Inflammatory macrophage treated with lipopolysaccharide for 1 hour (primary cell): ENCODE measurements at regions not wholly inside any gene's neighbourhood (a gene's known extent, or its start where the extent isn't known, plus 50 kb on each side); places are given as distances from the start of the nearest gene placed in this dataset.

Experiments used
- DNase-seq, 2 donors: peaks; one replicate each; pipeline ENCODE4 v3.0.0-alpha.2; 2020 to 2022

DNA sequence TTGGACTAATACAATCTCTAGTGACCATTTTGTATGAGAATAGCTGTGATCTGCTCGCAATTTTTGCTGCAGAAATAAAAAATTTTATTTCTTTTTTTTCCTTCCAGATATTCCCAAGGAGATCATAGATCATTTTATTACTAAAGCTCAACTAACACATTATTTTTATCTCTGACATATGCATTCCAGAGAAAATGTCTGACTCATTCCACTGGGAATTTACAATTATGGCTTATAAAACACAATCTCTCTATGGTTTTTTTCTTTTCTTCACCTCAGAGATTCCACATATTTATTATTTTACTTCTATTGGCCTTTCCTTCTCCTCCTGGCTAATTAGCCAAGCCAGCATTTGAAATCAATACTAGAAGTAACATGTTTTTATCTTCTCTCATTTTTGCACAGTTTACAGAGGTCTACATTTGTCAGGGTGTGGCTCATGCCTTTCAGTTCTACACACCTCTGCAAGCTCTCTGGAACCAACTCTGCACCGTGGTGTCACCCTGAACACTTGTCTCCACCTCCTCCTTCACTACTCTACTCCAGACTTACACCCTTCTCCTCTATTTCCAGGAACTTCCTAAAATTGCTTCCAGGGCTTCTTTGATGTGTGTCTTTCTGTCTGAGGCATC lies 59.8 kb upstream of the GPM6A start:
- no peak for DNase-seq

DNA sequence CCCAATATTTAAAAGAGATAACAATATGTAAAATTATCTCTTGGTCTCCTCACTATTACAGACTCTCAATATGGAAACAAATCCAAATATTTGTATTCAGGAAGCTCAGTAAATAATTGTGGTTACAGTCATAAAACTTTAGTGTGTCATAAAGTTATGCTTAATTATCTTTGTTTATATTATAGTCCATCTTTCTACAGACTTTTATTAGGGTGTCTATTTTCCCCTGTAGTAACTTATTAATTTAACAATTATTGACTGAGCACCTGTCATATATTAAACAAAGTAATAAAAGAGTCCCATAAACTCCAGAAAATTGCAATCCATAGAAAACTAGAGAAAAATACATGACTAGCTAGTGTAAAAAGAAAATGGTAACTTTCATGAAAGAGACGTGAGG lies 61.6 kb upstream of the GPM6A start:
- DNase-seq = no peak

DNA sequence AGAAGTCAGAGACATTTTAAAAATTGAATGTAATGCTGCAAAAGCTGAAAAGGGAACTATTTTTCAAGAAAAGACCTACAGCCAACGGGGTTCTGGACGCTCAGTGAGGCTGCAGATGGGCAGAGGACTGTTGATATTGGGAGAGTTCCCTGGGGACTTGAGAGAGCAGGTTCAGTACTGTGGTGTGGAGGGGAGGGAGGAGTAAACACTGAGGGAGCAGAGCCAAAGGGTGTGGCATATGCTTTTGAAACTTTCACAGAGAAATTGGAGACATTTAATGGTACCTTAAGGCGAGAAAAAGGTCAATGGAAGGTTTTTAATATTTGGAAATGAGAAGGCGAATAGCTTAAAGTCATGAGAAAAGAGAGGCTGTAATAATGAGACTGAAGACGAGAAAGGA lies 62.2 kb upstream of the GPM6A start:
- DNase-seq = no peak

DNA sequence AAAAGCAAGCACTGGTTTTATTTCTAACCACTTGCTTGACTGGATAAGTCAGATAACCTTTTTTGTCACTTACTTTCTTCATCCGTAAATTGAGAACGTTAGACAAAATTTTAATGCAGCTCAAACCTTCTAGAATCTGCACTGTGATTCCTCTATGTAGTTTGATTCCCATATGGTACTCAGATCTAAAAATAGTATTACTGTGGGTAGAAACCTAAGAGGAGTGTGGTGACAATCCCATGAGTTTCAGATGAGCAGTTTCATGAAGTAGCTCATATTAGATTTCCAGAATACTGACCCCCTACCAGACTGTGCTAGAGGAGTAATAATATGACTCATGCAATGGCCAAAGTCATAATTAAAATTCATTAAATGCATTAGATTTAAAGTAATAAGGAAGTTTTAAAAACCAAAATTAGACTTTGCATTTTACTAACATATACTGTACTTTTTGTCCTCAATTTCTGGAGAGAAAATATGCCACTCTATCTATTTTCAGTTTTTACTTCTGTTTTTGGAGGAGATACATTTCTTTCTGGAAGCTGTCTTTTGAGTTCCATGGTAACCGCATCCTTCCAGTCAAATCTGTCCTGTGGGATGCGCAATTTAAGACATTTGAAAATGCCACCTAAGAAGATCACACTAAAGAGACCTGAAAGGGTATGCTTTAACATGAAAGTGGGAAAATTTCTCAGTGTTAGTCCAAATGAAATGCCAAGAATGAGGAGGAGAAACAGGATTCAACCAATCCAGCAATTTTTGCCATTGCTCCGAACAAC lies 64.1 kb upstream of the GPM6A start:
- no peak for DNase-seq

DNA sequence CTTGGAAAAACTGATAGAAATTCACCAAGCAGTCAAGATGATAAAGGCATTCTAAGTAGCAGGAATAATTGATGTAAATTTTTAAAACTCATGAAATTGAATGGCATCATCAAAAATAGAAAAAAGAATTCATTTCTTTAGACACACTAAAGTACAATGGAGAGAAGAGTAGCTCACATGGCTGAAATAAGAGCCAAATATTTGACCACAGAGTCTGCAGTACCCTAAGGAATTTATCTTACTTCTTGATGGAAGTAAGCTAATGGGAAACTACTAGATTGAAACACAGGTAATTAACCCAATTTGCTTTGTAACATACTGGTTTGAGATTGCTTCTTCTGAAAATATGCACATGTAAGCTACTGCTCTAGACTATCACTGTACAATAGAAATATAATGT lies 70.8 kb upstream of the GPM6A start:
- DNase-seq = no peak

DNA sequence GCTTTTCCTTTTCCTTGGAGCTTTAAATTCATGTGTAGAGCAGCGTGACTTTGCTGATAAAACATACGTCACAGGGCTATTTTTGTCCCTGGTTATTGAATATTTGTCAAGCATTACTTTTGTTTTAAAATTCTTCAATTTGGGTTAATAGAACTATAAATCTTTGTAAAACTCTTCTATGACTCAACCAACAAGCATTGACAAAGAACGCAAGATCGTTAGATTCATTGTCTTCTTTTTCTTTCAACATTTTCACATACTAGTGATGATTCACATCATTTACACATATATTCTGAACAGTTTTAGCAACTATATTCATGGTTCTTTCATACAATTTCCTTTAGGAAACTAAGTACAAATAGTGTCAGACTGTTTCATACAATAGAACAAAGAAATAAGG lies 72.0 kb upstream of the GPM6A start:
- DNase-seq = no peak

DNA sequence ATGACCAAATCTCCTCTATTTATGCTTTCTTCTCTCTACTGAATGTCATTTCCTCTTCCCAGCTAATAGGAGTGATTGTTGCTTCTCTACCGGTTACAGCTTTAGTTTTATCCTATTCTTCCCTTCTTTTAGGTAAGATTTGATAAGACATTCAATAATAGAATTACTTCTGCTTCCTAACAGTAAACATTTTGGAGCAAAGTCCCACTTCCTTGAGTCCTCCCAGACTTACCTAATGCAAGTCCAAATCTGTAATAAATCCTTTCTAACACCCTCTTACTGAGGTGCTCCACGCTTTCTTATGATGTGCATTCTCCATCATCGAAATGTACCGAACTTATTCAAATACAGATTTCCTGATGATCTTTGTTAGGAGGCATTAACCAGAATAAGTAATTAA lies 79.2 kb upstream of the GPM6A start:
- no peak for DNase-seq

DNA sequence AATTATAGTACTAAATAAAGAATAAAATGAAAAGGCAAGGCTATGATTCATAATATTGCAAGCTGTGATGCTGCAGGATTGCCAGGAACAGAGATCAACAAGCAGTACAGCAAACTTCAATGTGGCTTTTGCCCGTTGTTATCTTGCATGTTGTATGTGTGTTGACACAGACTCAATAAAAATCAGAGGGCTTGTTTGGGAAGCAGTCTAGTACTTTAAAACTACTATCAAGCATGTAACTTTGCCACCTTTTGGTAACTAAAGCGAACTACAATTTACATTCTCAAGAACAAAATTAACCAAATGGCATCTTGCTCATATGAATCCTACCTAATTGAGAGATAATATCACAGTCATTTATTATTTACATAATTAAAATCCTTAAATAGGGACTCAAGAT lies 79.8 kb upstream of the GPM6A start:
- DNase-seq = no peak

DNA sequence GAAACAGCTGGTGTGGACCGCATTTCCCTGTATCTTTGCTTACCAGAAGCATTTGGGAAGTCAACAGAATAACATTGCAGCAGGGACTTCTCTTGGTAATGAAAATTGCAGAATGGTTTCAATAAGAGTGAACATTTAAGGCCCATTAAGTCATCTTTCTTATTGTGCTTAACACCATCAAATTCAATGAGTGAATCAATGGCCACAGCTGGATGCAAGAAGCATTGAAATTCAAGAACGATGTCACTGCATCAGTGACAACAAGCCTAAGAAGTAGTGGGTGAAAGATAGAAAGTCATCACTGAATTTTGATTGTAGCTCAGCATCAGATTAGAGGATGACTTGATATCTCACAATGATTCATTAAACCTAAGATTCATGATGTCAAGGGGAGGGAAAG lies 93.9 kb upstream of the GPM6A start:
- no peak for DNase-seq

DNA sequence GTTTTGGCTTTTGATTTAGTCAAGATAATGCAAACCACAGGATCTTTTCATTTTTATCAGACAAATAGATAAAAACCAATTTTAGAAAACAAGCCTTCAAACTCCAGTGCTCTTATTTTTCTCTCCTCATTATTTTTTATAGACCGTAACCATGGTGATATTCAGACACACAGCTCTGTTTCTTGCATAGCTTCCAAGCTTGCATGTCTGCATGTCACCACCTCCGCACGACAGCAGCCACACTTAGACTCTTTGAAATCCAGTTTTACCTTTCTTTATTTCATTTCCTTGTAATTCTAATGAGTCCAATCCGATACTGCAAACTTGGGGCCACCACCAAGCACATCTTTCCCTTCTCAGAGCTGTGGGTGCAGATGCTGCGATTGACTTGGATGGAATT lies 94.3 kb upstream of the GPM6A start:
- no peak for DNase-seq

DNA sequence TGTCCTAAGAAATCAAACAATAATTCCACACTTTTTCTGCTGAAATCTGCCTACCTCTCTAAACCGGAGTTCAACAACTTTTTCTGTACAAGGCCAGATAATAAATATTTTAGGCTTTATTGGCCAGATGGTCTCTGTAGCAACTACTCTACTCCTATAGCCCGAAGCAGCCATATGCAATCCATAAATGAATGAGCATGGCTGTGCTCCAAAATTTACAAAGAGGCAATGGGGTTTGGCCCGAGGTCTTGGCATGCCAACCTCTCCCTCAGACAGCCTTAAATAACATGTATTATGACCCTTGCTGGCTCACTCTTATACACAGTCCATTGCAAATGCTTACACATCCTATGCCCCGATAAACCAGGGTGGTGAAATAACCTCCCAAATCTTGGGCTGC lies 98.6 kb upstream of the GPM6A start:
- DNase-seq = no peak

DNA sequence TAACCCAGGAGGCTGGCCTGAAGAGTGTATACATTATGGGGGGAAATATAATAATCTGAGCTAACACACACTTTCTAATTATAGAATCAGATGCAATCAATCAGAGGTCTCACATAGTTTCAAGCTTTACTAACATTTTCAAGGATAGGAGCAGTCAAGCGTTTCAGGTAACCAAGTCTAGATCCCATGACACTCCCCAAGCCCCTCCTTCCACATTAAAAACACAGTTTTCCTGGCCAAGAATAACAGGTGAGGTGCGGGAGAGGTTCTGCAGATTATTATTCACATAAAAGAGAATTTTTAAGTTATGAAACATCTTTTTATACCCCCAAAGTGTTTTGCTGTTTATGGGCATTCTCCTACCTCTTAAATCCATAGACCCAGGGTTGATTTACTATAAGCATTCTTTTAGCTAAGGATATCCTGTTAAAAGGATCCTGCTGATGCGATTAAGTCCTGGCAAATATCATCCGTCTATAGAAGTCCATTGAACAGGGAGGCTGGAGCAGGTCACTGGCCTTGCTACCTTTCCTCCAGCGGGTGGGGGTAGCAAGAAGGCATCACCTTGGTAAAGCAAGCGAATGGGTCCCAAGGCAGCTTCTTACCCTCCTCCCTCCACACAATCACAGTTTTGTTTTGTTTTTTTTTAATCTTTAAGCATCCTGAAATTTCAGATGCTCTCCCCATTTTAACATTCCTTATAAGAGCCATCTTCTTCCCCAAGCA lies 104.7 kb upstream of the GPM6A start:
- DNase-seq = no peak

DNA sequence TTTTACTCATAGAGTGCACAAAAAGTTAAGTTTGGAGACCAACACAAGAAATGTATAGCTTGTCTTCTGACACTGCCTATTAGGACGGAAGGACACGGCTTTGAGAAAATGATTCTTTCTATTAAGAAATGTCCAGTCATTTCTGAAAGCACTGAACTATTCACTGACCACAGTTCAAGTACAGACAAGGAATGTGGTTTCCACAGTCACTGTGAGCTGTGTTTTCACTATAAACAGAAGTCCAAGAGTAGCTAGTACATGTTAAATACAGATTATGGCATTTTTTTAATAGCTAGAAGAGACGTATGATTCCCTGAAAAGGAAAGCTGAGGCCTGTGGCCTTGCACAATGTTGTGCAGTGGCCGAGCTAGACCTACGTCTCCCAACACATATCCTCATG lies 115.1 kb upstream of the GPM6A start:
- DNase-seq = no peak

DNA sequence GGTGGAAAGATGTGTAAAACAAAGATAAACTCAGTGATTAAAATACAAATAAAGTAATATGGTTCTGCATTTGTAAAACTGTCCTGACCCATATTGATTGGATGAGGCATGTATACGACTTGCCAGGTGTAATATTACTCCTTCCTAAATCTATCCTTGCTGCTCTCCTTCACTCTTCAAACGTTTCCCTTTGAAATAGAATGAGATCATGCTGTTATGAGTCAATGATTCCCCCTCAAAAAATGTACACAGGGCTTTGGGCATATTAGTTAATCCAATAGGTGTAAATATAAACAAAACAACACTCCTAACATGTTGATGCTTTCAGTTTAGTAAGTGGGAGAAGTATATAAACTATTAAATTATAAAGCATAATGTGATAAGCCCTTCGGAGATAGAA lies 117.4 kb upstream of the GPM6A start:
- no peak for DNase-seq

DNA sequence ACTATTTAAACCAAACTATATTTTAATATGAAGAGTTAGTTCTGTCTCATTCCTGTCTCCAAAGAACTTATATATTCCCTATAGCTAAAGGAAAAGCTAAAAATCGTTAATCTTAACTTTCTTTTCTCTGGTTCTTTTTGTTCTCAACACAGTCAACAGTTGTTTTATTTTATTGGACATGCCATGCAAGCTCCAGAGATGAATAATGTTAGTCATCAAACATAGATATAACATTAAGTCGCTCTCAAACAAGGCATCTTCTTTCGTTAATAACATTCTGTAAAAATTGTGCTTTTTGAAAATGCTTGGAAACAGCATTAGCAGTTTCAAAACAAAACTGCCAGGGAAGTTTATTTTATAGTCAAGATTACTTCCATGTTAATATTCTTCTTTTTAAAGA lies 117.9 kb upstream of the GPM6A start:
- no peak for DNase-seq

DNA sequence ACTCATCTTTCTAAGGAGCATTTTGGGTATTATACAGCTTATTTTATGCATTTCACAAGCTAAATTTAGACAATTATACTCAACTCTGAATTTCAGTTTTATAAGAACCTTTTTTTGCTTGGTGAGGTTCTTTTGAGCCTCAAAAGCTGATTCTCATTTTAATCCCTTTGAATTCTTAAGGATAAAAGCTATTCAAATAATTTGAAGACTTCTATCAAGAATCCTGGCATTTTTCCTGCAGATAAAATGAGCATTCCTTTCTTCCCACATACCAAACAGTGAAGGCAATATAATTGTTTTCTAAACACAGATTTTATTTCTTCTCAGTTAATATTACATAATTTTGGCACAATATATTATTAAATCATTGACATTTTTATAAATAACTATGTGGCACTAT lies 118.4 kb upstream of the GPM6A start:
- DNase-seq = no peak

DNA sequence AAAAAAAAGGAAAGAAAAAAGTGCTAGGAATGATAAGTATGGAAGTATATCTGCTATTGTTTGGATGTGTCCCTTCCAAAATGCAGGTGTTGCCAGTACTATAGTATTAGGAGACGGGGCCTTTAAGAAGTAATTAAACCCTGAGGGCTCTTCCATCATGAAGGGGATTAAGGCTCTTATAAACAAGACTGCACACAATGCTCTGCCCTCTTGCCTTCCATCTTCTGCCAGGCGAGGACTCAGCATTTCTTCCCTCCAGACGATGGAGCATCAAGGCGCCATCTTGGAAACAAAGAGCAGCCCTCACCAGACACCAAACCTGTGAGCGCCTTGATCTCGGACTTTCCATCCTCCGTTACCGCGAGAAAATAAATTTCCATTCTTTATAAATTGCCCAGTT lies 120.1 kb upstream of the GPM6A start:
- DNase-seq = no peak

DNA sequence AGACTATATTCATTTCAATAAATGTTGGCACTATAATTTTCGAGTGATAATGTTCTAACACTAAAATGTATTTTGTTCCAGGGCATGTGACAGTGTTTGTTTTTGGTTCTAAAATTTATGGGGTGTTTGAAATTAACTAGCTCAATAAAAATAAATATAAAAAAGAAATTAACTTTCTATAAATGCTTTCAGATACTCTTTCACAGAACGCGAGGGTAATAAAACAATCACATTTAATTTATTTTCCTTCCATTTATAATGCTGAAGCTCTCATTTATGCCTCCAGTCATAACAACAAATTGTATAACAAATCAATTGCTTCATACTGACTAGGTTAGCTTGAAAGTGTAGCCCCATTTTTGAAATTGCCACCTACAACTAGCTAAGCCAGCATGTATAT lies 122.4 kb upstream of the GPM6A start:
- DNase-seq = no peak

DNA sequence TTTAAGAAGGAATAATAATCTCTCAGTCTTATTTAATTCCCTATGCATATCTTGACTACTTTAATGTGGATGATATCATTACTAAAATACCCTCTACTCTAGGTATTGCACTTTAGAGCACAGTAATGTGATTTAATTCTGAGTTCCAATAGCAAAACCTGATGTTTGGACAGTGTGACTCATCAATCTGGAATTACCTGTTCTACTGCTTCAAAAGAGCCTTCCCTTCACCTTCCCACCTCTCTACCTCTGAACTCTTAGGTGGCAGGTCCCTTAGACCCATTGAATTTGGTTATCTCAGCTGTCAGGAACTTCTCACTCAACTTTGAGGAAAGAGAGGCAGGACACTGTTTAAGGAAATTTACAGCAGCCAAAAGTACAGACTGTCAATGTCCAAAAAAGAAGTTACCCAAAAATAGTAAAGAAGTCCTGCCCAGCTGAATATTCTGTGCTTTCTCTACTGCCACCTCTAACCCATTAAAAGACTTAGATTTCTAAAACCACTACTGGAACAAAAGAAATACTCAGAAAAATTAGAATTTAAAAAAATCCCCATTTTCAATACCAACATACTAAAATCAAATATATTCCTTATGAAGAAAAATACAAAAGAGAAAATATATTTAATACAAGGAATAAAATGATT lies 123.1 kb upstream of the GPM6A start:
- DNase-seq = no peak

DNA sequence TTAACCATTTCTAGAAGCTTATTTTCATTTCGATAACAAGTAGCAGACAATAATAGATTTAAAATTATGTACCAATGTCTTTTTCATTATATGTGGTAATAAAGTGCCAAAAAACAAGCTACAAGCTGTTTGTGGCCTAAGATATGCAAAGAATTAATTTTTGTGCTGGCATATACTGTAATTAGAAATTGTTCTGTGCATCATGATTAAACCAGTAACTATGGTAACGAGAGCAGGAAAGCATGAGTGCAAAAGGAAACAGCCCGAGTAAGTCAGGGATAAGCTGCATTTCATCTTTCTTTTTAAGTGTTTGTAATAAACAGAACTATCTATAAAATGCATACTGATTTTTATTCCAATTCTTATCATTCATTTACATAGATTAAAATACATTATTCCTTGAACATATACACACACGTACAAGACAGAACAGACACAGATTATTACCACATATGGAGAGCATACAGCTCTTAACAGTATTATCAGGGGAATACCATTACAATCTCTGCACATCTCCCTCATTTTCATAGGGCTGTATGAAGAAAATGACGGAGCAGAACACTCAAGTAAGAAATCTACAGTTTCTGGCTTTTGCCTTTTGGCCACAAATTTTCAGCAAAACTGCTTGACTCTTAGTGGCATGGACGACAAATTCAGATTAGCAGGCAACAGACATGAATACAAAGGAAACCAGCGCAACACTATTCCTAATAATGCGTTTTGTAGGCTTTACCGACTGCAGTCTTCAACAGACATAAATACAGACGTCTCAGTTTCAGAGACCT lies 121.3 kb upstream of the WDR17 start:
- no peak for DNase-seq

DNA sequence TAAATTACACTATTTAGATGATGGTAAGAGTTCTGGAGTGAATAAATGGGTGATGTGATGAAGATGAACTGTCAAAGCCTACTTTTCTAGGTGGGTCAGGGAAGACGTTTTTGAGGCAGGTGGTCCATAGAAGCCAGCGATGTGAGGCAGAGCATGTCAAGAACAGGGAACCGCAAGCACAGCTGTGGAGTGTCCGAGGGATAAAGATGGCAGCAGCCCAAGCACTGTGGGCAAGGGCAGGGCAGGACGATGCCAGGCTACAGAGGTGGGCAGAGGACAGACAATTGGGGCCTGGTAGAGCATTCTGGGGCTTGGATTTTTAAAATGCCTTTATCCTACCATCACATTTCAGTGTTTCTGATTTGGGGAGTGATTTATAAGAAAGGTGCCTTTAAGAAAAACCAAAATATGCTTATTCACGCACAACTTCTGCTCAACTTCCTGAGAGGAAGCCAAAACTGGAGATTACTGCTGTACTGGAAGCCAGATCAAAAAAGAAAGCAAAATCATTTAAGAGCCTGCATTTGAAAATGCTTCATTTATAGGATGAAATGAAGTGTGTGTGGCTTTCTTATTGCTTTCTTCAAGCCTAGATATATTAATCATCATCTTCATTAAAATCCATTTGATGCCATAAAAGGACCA lies 119.0 kb upstream of the WDR17 start:
- DNase-seq = peak; percentile 17 to 26

DNA sequence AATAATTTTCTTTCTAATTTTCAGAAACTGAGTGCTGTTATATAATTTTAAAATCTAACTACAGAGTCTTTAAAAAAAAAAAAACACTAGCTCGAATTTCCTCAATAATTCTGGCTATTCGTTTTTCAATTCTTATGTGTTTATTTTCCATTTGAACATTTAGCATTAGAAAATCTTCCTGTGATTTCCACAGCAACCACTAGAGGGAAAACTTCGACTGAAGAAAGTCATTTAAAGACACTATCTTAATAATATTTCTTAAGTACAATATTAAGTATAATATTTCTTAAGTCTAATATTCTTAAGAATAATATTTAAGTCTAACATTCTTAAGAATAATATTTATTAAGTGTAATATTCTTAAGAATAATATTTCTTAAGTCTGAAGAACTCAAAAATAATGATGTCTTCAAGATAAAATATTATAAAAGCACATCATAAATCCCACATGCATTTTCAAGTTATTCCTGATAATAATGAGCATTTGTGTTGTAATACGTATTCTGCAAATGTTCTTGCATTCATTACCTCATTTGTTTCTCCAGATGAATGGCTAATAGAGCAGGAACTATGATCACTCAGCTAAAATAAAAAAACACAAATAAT lies 118.4 kb upstream of the WDR17 start:
- DNase-seq = peak; percentile 14 to 71
